ENCODE measurements at regions not wholly inside any gene's neighbourhood (a gene's known extent, or its start where the extent isn't known, plus 50 kb on each side); places are given as distances from the start of the nearest gene placed in this dataset.

- ATAC-seq (no peak), DNase-seq (no peak)
- no peaks in the 10 kb centered on the region for H3K9me3 ChIP-seq (ENCODE audit: control insufficient read depth, insufficient read depth, low read length)
- H3K4me3 Mint-ChIP-seq = no peak overlapping the region
- H3K9me3 Mint-ChIP-seq = peaks cover 11 to 22% of the 10 kb centered on the region in 2 donors
- no peak overlapping the region for H3K27ac Mint-ChIP-seq
- intact Hi-C loops (cut with micrococcal nuclease) = no loop called here
- no peaks in the 10 kb centered on the region for H3K27me3 ChIP-seq (ENCODE audit: control insufficient read depth, insufficient read depth, low read length)
- no peaks in the 10 kb centered on the region for H3K4me1 ChIP-seq (ENCODE audit: control insufficient read depth, insufficient read depth, low read length)
- H3K4me1 Mint-ChIP-seq = no peaks in the 10 kb centered on the region
- H3K36me3 Mint-ChIP-seq = no peaks in the 10 kb centered on the region
- 93% methylated on average over 4 of the region's 4 CpGs for WGBS (ENCODE audit: insufficient coverage)
- no peaks in the 10 kb centered on the region for H3K36me3 ChIP-seq (ENCODE audit: control insufficient read depth, insufficient read depth, low read length)
- no peaks in the 10 kb centered on the region for H3K27me3 Mint-ChIP-seq (ENCODE audit: low read depth in 2 of 2)
- H3K27ac ChIP-seq (ENCODE audit: low read length) = no peak overlapping the region
- H3K4me3 ChIP-seq (ENCODE audit: low read length) = no peak overlapping the region
- no peak for TF ChIP-seq CTCF (IDR thresholded peaks at IDR 0.05)
These were observed 1631.7 kb downstream of the DPP10 start for GRCh38 chr2:116074161-116074560.

DNA sequence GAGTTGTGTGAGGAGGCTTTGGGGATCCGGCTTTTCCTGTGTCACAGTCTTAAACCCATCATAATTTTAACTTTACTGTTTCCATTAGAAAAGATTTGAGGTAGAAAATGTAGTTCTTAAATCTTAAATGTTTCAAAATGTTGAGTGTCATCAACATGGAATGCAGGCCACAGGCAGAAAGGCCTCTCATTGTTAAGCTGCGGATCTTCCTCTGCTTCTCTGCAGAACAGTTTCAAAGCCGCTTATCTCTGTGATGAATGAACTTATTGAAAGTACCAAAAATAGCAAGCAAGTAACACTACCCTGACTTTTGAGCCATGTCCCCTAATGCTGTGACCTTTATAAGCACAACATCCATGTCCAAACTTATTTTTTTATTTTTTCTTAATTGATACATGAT is 1645.8 kb downstream of the DPP10 start:
- TF ChIP-seq CTCF (IDR thresholded peaks at IDR 0.05) = no peak
- H3K9me3 ChIP-seq (ENCODE audit: control insufficient read depth, insufficient read depth, low read length) = peaks cover 4% of the 10 kb centered on the region
- no peaks in the 10 kb centered on the region for H3K27me3 ChIP-seq (ENCODE audit: control insufficient read depth, insufficient read depth, low read length)
- 72% methylated on average over 2 of the region's 3 CpGs for WGBS (ENCODE audit: insufficient coverage)
- no peak overlapping the region for H3K27ac ChIP-seq (ENCODE audit: low read length)
- no peaks in the 10 kb centered on the region for H3K36me3 ChIP-seq (ENCODE audit: control insufficient read depth, insufficient read depth, low read length)
- Mint-ChIP-seq H3K36me3 (no peaks in the 10 kb centered on the region), H3K27ac (no peak overlapping the region), H3K27me3 (ENCODE audit: low read depth in 2 of 2) (no peaks in the 10 kb centered on the region), H3K9me3 (peaks cover 15 to 20% of the 10 kb centered on the region in 2 donors), H3K4me1 (no peaks in the 10 kb centered on the region), H3K4me3 (no peak overlapping the region)
- ATAC-seq (no peak), DNase-seq (no peak)
- no peak overlapping the region for H3K4me3 ChIP-seq (ENCODE audit: low read length)
- intact Hi-C loops (cut with micrococcal nuclease) = no loop called here
- H3K4me1 ChIP-seq (ENCODE audit: control insufficient read depth, insufficient read depth, low read length) = no peaks in the 10 kb centered on the region

DNA sequence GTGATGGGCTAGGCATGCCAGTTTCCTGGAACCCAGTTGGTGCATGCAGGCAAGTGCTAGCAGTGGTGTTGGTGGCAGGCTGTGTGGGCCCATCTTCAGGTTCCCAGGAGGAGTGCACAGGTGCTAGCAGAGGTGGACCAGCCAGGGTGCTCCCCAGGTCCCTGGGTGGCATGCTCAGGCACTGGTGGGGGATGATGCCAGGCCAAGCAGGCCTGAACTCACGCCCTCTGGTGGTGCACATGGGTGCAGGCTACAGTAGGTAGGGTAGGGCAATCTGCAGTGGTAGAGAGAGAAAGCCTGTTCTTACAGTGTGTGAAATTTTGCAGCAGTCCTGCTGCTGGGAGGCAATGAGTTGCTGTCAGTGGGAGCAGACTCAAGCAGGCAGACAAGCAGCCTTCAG is 1651.8 kb downstream of the DPP10 start:
- H3K27me3 Mint-ChIP-seq (ENCODE audit: low read depth in 2 of 2) = no peaks in the 10 kb centered on the region
- ATAC-seq (peak in 1 of 3 donors; percentile 39), DNase-seq (no peak)
- TF ChIP-seq CTCF (IDR thresholded peaks at IDR 0.05) = no peak
- intact Hi-C loops (cut with micrococcal nuclease) = no loop called here
- Histone ChIP-seq H3K4me3 (ENCODE audit: low read length) (no peak overlapping the region), H3K9me3 (ENCODE audit: control insufficient read depth, insufficient read depth, low read length) (peaks cover 17% of the 10 kb centered on the region), H3K4me1 (ENCODE audit: control insufficient read depth, insufficient read depth, low read length) (no peaks in the 10 kb centered on the region), H3K36me3 (ENCODE audit: control insufficient read depth, insufficient read depth, low read length) (no peaks in the 10 kb centered on the region), H3K27ac (ENCODE audit: low read length) (no peak overlapping the region), H3K27me3 (ENCODE audit: control insufficient read depth, insufficient read depth, low read length) (no peaks in the 10 kb centered on the region)
- H3K9me3 Mint-ChIP-seq = peaks cover 22 to 36% of the 10 kb centered on the region in 2 donors
- 35% methylated on average over 1 of the region's 1 CpG for WGBS (ENCODE audit: insufficient coverage)
- H3K4me1 Mint-ChIP-seq = no peaks in the 10 kb centered on the region
- H3K4me3 Mint-ChIP-seq = no peak overlapping the region
- peaks cover 6% of the 10 kb centered on the region for H3K36me3 Mint-ChIP-seq
- no peak overlapping the region for H3K27ac Mint-ChIP-seq

- Mint-ChIP-seq H3K4me1 (no peaks in the 10 kb centered on the region), H3K36me3 (peaks cover 6% of the 10 kb centered on the region), H3K4me3 (no peak overlapping the region), H3K27me3 (ENCODE audit: low read depth in 2 of 2) (no peaks in the 10 kb centered on the region), H3K9me3 (peaks cover 22 to 39% of the 10 kb centered on the region in 2 donors), H3K27ac (no peak overlapping the region)
- TF ChIP-seq CTCF (IDR thresholded peaks at IDR 0.05) = no peak
- 77% methylated on average over 4 of the region's 4 CpGs for WGBS (ENCODE audit: insufficient coverage)
- intact Hi-C loops (cut with micrococcal nuclease) = no loop called here
- no peak for ATAC-seq
- peaks cover 17% of the 10 kb centered on the region for H3K9me3 ChIP-seq (ENCODE audit: control insufficient read depth, insufficient read depth, low read length)
- DNase-seq = no peak
- no peak overlapping the region for H3K27ac ChIP-seq (ENCODE audit: low read length)
- no peak overlapping the region for H3K4me3 ChIP-seq (ENCODE audit: low read length)
- no peaks in the 10 kb centered on the region for H3K36me3 ChIP-seq (ENCODE audit: control insufficient read depth, insufficient read depth, low read length)
- no peaks in the 10 kb centered on the region for H3K27me3 ChIP-seq (ENCODE audit: control insufficient read depth, insufficient read depth, low read length)
- H3K4me1 ChIP-seq (ENCODE audit: control insufficient read depth, insufficient read depth, low read length) = no peaks in the 10 kb centered on the region
These were observed 1653.2 kb downstream of the DPP10 start for GRCh38 chr2:116095636-116096035.

Measured in natural killer cell (primary cell).